LHCN-M2 (cell line): ENCODE measurements at regions not wholly inside any gene's neighbourhood (a gene's known extent, or its start where the extent isn't known, plus 50 kb on each side); places are given as distances from the start of the nearest gene placed in this dataset.
"Not testable (repeated sequence)": the region's sequence is repeated elsewhere in the genome, so short reads cannot be mapped to it uniquely, and the experiment has no call there.

Source experiments
- DNase-seq: peaks from one replicate; pipeline ENCODE4 v3.0.0-alpha.2; 2012; ENCODE audit warnings: low read depth

DNA sequence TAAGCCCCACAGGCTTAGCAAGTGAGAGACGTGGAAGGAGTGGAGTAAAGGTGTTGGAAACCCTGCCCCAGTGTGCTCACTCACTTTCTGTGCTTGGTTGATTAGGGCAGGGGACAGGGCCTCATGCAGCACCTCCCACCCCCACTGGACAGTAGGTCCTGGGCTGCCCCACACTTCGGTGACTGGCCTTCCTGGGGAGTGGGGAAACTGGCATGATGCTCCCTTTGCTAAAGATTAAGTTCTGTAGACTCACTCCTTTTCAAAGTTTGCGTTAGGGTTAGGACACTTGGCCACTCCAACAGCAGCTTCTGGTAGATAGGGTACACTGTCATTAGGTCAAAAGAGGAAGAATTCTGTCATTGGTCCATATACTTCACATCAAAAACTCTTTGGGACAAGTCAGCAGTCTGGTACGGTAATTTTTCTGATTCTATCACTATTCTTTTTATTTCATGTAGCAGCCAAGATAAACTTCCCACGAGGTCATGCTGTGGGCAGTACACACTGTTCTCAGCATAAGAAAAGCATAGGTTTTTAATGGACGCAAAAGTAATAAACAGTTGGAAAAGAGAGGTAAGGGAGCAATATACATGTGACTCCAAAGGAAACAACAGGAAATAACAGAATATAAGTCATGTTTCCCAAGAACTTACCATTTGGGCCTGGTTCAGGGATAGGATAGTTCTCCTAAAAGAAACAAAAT, 106.6 kb upstream of the TERB2 start:
- DNase-seq: not testable (repeated sequence)

DNA sequence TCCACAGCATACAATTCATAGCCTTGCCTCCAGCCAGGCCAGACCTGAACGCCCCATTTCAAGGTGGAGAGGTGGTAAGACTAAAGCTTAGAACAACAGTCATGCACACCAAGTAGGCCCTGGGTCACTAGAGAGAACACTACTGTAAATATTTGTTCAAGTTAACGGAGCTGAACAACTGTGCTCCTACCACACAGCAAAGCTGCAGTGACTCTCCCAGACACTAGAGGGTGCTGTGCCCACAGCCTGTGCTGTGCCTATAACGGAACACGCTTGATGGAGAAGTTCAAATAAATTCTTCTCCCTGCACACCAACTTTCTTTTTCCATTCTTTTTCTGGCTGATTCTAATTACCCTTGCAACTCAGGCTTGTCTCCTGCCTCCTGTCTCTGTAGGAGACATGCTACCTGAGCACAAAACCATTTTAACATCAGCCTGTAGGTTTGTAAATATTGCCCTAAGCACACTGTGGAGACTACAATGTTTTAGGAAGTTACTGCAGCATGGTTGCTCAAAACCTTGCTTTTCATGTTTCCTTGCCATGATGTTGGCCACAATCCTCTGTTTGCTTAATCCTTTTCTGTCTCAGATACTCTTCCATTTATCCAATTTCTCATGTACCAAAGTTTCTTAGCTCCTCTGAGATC, 103.1 kb upstream of the TERB2 start:
- peak; percentile 64 for DNase-seq

DNA sequence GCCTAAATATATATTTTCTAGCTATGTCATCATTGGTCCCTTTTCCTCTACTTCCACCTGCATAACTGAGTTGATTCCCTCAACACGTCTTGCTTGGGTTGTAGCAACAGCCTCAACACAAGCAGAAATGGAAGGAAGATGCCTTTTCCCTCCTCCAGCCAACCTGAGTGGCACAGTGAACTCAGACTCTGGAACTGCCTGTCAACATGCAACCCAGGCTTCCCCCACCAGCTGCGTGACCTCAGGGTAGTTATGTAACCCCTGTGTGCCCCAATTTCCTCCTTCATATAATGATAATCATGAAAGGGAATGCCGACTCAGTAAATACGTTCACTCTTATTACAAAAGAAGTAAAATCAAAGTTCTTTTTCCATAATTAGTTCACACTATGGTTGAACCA, 101.8 kb upstream of the TERB2 start:
- not testable (repeated sequence) for DNase-seq

DNA sequence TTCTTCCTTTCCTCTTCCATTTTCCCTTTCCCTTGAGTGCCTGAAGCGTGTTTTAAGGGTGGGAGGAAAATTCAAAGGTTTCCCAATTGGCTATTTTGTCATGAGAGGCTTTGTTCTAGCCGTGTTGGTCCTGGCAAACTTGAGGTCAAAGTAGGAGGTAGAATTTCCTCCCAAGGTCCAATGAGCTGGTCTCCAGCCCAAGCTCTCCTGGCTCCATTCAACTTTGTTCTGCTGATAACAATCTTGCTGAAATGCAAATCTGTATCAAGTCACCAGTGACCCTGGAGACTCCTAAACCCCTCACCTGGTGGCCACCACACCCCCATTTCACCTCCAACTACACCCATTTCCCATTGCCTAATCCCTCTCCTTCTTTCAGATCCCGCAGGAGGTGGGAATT, 100.2 kb upstream of the TERB2 start:
- DNase-seq: not testable (repeated sequence)

- not testable (repeated sequence) for DNase-seq
These were observed 99.2 kb upstream of the TERB2 start for GRCh38 chr15:44857164-44857710.

GRCh38 chr15:44859088-44859487, 97.4 kb upstream of the TERB2 start:
- DNase-seq: not testable (repeated sequence)

DNA sequence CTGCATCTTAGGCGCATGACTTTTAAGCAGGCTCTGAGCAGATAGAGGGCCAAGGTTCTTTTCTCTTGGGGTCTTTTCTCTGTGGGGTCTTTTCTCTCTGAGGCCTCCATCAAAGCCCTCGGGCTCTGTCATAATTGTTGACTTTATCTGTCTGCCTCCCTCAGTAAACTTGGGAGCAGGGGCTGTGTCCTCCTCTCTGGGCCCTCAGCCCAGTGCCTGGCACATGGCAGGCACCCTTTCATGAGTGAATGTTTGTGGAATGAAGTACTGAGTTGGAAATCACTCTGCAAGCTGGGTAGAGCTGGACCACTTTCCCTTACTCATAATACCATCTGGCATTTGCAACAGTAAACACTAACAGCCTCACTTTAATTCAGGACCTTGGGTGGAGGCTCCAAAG, 96.3 kb upstream of the TERB2 start:
- not testable (repeated sequence) for DNase-seq

GRCh38 chr15:44861439-44861910, 95.0 kb upstream of the TERB2 start:
- DNase-seq: no peak

GRCh38 chr15:44861917-44862316, 94.6 kb upstream of the TERB2 start:
- no peak for DNase-seq

DNA sequence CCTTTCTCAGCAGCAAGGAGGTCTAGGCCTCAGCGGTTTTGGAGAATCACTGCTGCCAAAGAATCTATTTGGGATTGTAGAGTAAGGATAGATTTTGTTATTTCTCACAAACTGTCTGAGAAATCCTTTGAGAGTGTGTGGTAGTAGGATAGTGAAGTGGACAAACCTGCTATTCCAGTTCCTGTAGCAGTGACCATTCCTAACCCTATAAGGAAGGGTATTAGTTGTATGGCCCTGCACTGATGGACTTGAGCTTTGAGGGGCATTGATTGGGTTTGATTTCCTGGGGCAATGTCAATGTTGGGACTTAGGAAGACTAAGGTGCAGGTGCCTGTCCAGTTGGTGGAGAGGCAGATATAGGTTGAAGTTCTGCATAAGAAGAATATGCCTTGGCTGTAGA, 93.6 kb upstream of the TERB2 start:
- not testable (repeated sequence) for DNase-seq

GRCh38 chr15:44868100-44868499, 88.4 kb upstream of the TERB2 start:
- DNase-seq: not testable (repeated sequence)

- DNase-seq: not testable (repeated sequence)
These were observed 86.4 kb upstream of the TERB2 start for GRCh38 chr15:44870125-44870524.

- no peak for DNase-seq
These were observed 83.4 kb upstream of the TERB2 start for GRCh38 chr15:44873103-44873502.

- no peak for DNase-seq
These were observed 77.4 kb upstream of the TERB2 start for GRCh38 chr15:44879066-44879465.

GRCh38 chr15:44882499-44882968, 74.0 kb upstream of the TERB2 start:
- DNase-seq: no peak

DNA sequence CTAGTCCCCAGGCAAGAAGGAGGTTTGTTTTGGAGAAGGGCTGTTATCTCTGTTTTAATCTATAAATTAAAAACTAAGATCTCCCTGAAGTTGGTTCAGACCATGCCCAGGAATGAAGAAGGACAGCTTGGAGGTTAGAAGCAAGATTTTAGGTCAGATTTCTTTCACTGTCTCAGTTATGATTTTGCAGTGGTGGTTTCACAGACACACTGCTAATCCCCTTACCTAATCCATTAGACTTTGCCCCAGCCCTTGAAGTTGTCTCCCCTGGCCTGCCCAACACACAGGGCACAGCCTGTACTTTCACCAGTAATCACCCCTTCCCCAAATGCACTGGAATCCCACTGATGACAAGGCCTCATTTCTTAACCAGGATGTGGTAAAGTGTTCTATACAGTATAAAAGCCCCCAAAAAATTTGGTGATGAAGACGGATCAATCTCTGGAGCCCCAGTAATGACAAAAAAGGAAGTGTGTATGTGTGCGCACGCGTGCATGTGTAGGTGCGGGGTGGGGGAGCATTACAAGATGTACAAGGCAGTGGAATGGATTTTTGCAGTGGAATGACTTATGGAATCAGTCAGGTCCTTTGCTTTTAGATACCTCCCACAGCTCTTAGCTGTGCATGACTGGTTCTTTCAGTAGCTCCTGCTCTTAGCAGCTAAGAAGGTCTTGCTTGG, 73.1 kb upstream of the TERB2 start:
- DNase-seq: no peak

GRCh38 chr15:44898890-44899651, 57.4 kb upstream of the TERB2 start:
- not testable (repeated sequence) for DNase-seq

DNA sequence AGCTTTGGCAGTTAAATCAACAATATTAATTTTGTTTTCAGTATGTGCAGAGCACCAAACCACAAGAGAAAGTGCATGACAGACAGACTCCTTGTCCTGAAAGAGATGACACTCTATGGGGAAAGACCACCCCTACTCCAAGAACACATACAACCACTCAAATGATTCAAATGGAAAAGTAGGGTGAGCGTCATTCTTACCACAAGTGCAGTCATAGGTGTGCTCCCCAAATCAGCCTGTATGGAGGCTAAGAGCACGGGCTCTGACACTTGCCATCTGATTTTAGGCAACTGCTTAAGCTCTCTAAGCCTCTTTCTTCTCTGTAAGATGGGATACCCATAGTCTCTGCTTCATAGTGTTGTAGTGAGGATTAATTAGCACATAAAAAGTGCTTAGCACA, 56.7 kb upstream of the TERB2 start:
- DNase-seq: not testable (repeated sequence)

DNA sequence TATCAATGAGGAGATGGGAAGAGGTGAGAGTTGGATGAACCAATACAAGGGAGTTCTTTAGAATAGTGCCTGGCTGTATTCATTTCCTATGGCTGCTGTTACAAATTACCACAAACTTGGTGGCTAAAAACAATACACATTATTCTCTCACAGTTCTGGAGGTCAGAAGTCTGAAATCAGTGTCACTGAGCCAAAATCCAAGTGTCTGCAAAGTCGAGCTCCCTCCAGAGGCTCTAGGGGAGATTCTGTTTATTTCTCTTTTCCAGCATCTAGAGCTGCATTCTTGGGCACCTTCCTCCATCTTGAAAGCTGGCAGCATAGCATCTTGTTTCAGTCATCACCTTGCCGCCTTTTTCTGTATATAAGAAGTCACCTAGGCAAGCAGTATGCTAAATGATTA, 55.7 kb upstream of the TERB2 start:
- not testable (repeated sequence) for DNase-seq

DNA sequence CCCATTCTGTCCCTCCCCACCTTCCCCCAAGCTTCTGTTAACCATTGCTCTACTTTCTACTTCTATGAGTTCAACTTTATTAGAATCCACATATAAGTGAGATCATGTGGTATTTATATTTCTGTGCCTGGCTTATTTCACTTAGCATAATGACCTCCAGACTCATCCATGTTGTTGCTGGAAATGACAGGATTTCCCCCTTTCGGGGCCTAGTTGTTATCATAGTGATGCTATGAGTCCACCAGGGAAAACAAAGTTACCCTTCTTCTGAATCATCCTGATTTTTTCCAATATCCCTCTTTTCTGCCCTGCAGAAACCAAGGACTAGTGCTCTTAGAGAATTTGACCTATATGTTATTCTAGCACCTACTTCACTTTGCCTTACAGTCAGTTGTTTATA, 53.2 kb upstream of the TERB2 start:
- not testable (repeated sequence) for DNase-seq

GRCh38 chr15:44904651-44905340, 51.7 kb upstream of the TERB2 start:
- not testable (repeated sequence) for DNase-seq
